Stimulated activated CD4-positive, alpha-beta T cell treated with anti-CD3 and anti-CD28 coated beads, TNF-alpha, amount 100 ng/mL, for 24 hours (primary cell): ENCODE measurements at regions not wholly inside any gene's neighbourhood (a gene's known extent, or its start where the extent isn't known, plus 50 kb on each side); places are given as distances from the start of the nearest gene placed in this dataset.
"Not testable (repeated sequence)": the region's sequence is repeated elsewhere in the genome, so short reads cannot be mapped to it uniquely, and the experiment has no call there.

Experiments
- DNase-seq, 3 experiments: peaks; one replicate each; pipeline ENCODE4 v3.0.0-alpha.2; 2020; ENCODE audit warnings: low read depth in 3 of 3

DNA sequence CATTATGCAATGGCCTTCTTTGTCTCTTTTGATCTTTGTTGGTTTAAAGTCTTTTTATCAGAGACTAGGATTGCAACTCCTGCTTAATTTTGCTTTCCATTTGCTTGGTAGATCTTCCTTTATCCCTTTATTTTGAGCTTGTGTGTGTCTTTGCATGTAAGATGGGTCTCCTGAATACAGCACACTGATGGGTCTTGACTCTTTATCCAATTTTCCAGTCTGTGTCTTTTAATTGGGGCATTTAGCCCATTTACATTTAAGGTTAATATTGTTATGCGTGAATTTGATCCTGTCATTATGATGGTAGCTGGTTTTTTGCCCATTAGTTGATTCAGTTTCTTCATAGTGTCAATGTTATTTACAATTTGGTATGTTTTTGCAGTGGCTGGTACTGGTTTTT is 56.9 kb upstream of the TBX18 start:
- not testable (repeated sequence) for DNase-seq

DNA sequence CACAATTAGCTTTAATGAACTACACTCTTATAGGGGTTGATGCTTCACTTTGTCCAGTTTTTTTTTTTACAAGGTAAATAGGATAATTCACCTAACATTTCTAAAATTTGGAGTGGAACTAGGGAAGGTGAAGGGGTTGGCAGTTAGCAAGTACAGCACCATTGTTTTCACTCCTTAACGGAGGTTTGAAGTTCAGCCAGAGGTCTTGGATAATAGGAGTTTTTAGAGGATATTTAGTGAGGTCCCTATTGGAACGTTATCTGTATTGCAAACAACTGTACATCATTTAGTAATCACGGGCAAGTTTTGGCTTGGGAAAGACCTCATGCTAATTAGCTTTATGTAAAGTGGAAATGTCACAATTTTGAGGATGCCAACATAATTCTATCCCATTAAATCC is 52.3 kb upstream of the TBX18 start:
- DNase-seq = no peak

DNA sequence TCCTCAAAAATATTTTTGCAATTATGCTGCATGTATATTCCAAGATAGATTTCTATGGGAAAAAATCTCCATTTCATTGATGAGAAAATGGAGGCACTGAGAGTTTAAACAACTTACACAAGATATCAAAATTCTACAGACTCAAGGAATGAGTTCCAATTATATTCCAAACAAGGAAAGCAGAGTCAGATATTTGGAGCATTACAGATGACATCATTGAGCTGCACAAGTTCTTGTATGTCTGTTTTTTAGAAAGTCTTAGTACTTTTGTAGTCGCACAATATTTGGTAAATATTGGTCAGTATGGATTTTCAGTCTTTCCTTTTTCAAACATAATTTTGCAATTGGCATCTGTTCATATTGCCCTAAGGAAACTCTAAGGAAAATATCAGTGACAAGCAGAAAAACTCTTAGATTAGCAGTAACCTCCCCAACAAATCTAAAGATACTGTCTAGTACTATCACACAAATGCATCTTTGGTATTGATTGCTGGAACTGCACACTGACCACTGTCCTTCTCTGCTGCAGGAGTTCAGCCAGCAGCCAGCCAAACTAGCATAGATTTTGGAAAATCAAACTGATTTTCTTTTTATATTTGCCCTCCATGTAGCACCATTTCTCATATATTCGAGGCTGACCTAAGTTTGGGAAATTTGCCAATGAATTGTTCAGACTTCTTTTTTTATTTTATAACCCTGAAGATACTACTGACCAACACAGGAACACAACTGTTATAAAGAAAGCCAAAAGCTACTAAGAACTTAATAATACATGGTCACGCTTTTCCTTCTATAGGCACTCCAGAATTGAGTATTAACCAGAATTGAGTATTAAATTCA is 51.7 kb upstream of the TBX18 start:
- no peak for DNase-seq
